ENCODE measurements at regions not wholly inside any gene's neighbourhood (a gene's known extent, or its start where the extent isn't known, plus 50 kb on each side); places are given as distances from the start of the nearest gene placed in this dataset.

GRCh38 chr15:95944193-95944592 lies 386.3 kb upstream of the NR2F2 start:
- no peak for DNase-seq (ENCODE audit: low read depth in 2 of 2)

GRCh38 chr15:95944661-95945255 lies 385.7 kb upstream of the NR2F2 start:
- no peak for DNase-seq (ENCODE audit: low read depth in 2 of 2)

DNA sequence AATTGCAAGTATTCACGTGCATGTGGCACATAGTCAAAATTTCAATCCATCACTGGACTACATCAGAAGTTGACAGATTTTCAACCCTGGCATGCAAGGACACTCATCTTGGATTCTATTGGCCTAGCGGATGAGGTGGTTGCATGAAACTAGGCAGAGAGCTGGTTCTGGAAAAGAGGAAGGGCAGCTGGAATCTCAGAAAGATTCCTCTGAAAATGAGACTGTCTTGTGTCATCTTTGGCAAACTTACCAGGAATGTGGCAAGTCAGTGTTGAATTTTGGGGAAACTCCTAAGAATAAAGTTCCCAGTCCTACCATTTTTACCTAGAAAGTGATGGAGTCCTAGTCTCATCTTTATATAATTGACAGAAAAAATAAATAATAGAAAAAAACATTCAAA lies 384.3 kb upstream of the NR2F2 start:
- DNase-seq (ENCODE audit: low read depth in 2 of 2) = no peak

GRCh38 chr15:95946926-95947325 lies 383.6 kb upstream of the NR2F2 start:
- DNase-seq (ENCODE audit: low read depth in 2 of 2) = no peak

- no peak for DNase-seq (ENCODE audit: low read depth in 2 of 2)
Measured at GRCh38 chr15:95948411-95948810, 382.1 kb upstream of the NR2F2 start.

- no peak for DNase-seq (ENCODE audit: low read depth in 2 of 2)
Measured at GRCh38 chr15:95953032-95953431, 377.5 kb upstream of the NR2F2 start.

- no peak for DNase-seq (ENCODE audit: low read depth in 2 of 2)
Measured at GRCh38 chr15:95957861-95958260, 372.6 kb upstream of the NR2F2 start.

DNA sequence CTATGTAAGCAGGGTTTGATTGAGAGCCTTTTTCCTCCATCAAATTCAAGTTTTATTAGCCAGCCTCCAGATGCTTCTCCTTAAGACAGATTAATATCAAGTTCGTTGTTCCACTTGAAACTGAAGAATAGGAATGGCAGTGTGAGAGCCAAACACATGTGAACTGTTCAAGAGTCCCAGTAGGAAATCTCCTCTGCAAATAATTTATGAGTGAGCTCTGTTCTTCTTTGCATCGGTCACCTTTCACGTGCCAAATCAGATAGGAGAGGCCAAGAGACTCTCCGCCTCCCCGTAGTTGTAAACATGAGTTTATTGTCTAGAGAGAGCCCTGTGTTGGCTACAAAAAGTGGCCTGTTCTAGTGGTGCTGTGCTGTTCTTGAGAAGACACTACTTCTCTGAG lies 372.1 kb upstream of the NR2F2 start:
- DNase-seq (ENCODE audit: low read depth in 2 of 2) = no peak

- no peak for DNase-seq (ENCODE audit: low read depth in 2 of 2)
Measured at GRCh38 chr15:95968856-95969255, 361.6 kb upstream of the NR2F2 start.

- DNase-seq (ENCODE audit: low read depth in 2 of 2) = no peak
Measured at GRCh38 chr15:95970326-95970725, 360.2 kb upstream of the NR2F2 start.

- DNase-seq (ENCODE audit: low read depth in 2 of 2) = no peak
Measured at GRCh38 chr15:95972041-95972553, 358.4 kb upstream of the NR2F2 start.

DNA sequence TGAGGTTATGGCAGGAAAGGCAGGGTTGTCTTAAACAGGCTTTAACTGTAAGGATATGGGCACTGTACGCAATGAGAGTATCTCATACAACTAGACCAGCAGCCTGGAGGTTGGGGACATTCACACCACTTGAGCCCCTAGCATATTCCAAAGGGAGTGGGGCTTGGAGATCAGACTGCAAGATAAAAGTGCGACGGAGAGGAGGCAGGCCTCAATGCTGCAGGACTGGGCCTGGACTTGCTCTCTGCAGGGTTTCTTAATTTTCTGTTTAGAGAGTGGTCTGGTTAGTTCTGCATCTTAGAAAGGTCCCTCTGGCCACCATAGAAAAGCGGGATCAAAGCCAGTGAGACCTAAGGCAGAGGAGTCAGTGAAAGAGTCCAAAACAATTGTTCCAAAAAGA lies 357.7 kb upstream of the NR2F2 start:
- DNase-seq (ENCODE audit: low read depth in 2 of 2) = no peak

GRCh38 chr15:95973566-95974256 lies 356.8 kb upstream of the NR2F2 start:
- DNase-seq (ENCODE audit: low read depth in 2 of 2) = no peak

GRCh38 chr15:95975212-95975611 lies 355.3 kb upstream of the NR2F2 start:
- no peak for DNase-seq (ENCODE audit: low read depth in 2 of 2)

DNA sequence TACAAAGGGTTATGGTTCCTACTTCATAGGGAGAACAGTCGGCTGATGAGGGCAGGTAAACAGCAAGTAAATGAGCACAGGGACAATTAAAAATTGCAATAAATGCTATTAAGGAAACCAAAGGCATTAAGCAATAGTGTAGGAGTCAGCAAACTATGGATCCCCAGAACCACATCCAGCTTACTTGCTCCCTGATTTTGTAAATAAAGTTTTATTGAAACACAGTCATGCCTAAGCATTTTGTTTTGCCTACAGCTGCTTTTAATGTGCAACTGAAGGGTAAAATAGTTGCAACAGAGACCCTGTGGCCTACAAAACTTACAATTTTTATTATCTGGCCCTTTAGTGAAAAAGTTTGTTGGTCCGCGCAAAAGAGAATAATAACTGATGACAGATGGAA lies 351.2 kb upstream of the NR2F2 start:
- DNase-seq (ENCODE audit: low read depth in 2 of 2) = no peak

DNA sequence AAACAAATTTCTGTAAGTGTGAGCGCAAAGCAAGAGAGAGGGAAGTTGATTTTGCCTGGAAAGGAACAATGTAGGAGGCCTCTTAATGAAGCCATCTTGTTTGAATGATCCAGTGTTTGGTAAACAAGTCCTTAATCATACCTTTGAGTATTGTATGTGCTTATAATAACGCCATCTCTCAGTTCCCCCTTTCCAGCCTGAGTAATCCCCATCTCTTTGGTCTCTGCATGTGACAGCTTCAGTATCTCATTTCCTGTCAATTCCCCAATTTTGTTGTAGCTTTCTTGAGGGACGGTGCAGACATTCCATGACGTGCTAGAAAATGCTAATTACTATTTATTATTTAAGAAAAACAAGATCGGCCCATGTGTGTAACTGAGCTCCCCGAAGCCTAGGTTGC lies 349.3 kb upstream of the NR2F2 start:
- DNase-seq (ENCODE audit: low read depth in 2 of 2) = no peak

DNA sequence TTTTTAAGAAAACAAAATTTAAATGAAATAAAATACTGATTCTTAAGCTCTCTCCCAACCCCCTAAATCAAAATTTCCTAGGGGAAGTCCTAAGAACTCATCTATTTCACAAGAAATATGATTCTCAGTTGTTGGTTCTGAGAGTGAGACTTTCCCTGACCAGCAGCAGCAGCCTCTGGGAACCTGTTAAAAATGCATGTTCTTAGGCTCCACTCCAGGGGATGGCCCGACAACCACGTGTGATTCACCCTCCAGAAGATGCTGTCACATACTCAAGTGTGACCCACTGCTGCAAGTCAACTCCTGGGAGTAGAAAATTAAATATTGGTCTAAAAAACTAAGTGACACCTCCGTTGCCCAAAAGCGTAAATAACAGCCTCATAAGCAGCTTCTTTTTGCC lies 343.2 kb upstream of the NR2F2 start:
- DNase-seq (ENCODE audit: low read depth in 2 of 2) = no peak

DNA sequence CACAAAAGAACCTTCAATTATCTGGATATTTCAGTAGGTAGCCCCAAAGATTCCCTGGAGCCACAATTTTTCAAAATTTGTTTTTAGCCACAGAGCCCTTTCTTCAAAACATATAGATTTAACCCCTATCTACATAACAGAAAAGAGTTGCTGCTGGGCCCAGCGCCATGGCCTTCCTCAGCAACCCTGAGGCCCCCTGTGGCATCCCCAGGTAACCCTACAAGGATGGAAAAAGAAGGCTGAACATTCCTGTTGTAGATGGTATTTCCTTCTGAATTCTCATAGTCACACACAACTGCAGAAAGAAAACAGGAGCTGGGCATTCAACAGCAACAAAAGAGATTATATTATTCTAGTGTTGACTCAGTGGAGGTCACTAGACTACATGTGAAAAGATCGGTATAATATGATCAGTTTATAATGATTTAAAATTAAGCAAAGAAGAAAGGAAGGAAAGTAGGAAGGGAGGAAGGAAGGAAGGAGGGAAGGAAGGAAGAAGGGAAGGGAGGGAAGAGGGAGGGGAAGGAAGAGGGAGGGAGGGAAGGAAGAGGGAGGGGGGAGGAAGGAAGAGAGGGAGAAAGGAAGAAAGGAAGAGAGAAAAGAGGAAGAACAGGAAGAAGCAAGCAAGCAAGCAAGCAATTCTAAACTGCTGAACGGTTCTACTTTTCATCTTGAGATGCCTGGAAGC lies 342.5 kb upstream of the NR2F2 start:
- DNase-seq (ENCODE audit: low read depth in 2 of 2) = no peak

- no peak for DNase-seq (ENCODE audit: low read depth in 2 of 2)
Measured at GRCh38 chr15:95988574-95988887, 342.0 kb upstream of the NR2F2 start.

DNA sequence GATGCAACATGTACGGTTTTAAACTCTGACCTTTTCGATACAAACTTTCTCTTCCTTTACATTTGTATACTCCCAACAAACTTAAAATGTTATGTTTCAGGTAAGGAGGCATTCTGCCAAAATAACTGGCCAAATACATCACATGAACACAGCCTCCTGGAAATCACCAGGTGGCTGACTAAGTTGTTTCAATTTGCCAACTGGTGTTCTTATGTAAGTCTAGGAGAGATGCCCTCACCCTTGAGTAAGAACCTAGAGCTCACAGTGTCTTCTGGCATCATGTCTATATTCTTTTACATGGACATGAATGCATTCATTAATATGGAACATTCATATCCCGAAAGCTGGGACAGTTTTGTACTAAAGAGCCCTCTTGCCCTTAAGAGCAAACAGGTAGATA lies 341.1 kb upstream of the NR2F2 start:
- DNase-seq (ENCODE audit: low read depth in 2 of 2) = no peak

DNA sequence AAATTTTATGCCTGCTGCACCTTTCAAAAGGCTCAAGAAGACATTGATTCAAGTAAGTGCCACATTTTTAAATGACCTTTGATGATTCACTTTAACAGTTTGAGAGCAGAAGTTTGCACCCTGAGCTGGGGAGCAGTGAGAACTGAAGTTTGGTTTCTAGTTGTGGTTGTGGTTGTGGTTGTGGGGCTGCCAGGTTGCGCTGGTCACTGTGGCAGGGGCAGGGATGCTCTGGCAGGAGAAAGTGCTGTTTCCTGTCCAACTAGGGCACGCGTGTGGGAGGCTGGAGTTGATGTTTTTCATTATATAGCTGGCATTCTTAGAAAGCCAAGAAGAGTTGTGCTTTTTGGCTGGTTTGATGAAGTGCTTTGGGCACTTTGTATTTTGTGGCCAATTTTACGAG lies 339.7 kb upstream of the NR2F2 start:
- DNase-seq (ENCODE audit: low read depth in 2 of 2) = no peak

- DNase-seq (ENCODE audit: low read depth in 2 of 2) = no peak
Measured at GRCh38 chr15:95994418-95994817, 336.1 kb upstream of the NR2F2 start.

All from activated CD4-positive, alpha-beta T cell treated with anti-CD3 and anti-CD28 coated beads for 24 hours (primary cell).